Ramos (cell line): ENCODE measurements at regions not wholly inside any gene's neighbourhood (a gene's known extent, or its start where the extent isn't known, plus 50 kb on each side); places are given as distances from the start of the nearest gene placed in this dataset.

Source experiments
- in situ Hi-C: fragments of 300-500 bp; cut with MboI; formaldehyde crosslinking; loops from one replicate; pipeline ENCODE4 v1.14.3; 2022; ENCODE audit warnings: low sequenced_read_pairs; ENCODE audit not compliant: unreplicated experiment

- in situ Hi-C loops, result no loop called here
Measured at GRCh38 chr6:163695414-163695864, 280.9 kb downstream of the QKI start.

- in situ Hi-C loops, result no loop called here
Measured at GRCh38 chr6:163694988-163695398, 280.5 kb downstream of the QKI start.

GRCh38 chr6:163694072-163694471 lies 279.6 kb downstream of the QKI start:
- in situ Hi-C loops, result no loop called here

- in situ Hi-C loops, result no loop called here
Measured at GRCh38 chr6:163691049-163691448, 276.5 kb downstream of the QKI start.

GRCh38 chr6:163688739-163689362 lies 274.3 kb downstream of the QKI start:
- in situ Hi-C loops, result no loop called here

DNA sequence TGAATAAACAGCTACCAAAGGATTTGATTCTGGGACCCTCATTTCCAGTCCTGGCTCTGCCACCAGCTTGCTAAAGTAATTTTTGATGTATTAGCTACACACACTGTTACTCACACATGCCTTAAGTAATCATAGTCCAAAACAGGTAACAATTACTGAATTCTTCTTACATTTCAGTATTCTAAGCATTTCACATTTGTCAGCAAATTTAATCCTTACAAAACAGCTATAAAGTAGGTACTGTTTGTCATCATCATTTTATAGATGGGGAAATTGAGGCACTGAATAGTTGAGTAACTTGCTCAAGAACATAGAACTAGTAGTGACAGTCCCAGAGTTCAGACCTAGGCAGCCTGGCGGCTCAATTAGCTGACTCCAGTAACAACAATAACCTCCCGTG lies 272.6 kb downstream of the QKI start:
- in situ Hi-C loops, result no loop called here

- in situ Hi-C loops, result no loop called here
Measured at GRCh38 chr6:163686301-163686700, 271.8 kb downstream of the QKI start.

- in situ Hi-C loops, result no loop called here
Measured at GRCh38 chr6:163683105-163683622, 268.6 kb downstream of the QKI start.

DNA sequence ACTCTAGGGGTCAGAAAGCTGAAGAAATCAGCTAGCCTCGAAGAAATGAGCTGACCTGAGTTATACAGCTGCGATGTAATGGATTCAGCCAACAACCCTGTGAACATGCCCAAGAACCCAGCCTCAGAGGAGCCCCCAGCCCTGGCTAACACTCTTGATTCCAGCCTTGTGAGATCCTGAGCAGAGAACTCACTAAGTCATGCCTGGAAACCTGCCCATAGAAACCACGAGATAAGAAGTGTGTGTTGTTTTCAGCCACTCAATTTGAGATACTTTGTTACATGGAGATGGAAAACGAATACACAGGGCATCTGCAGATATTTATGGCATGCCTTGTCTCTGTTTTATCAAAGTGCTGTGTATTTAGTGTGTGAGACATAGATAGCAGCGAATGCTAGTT lies 265.2 kb downstream of the QKI start:
- in situ Hi-C loops, result no loop called here

DNA sequence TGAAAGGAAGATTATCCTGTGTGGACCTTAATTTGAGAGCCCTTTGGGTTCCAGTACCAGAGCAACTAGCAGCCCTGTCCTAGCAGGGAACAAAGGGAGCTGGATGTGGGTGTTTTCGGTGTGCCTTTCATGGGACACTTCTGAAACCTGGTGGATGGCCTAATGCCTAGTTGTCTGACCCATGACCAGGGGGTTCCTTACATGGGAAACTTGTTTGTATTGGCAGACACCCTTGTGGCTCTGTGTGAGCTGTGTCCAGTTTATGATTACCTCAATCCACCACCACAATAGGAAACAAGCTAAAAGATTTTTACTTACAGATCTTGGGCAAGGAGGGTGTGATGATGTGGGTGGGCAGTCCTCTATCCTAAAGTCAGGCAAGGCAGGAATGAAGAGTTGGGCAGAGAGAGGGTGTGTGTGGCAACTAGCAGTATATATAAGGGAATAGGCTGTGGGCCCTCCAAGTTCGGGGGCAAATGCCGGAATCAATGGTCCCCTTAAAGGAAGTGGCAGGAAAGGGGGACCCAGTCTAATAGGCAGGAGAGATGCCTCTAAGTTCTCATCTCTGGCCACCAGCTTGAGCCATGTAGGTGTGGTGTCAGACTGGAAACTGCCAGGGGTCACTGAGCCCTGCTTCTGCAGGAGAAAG lies 264.6 kb downstream of the QKI start:
- in situ Hi-C loops, result no loop called here

GRCh38 chr6:163675611-163676010 lies 261.1 kb downstream of the QKI start:
- in situ Hi-C loops, result no loop called here

- in situ Hi-C loops, result no loop called here
Measured at GRCh38 chr6:163672710-163673109, 258.2 kb downstream of the QKI start.

GRCh38 chr6:163671791-163672190 lies 257.3 kb downstream of the QKI start:
- in situ Hi-C loops, result no loop called here

- in situ Hi-C loops, result no loop called here
Measured at GRCh38 chr6:163671355-163671754, 256.8 kb downstream of the QKI start.

- in situ Hi-C loops, result no loop called here
Measured at GRCh38 chr6:163670336-163670735, 255.8 kb downstream of the QKI start.

- in situ Hi-C loops, result no loop called here
Measured at GRCh38 chr6:163668061-163668426, 253.5 kb downstream of the QKI start.

DNA sequence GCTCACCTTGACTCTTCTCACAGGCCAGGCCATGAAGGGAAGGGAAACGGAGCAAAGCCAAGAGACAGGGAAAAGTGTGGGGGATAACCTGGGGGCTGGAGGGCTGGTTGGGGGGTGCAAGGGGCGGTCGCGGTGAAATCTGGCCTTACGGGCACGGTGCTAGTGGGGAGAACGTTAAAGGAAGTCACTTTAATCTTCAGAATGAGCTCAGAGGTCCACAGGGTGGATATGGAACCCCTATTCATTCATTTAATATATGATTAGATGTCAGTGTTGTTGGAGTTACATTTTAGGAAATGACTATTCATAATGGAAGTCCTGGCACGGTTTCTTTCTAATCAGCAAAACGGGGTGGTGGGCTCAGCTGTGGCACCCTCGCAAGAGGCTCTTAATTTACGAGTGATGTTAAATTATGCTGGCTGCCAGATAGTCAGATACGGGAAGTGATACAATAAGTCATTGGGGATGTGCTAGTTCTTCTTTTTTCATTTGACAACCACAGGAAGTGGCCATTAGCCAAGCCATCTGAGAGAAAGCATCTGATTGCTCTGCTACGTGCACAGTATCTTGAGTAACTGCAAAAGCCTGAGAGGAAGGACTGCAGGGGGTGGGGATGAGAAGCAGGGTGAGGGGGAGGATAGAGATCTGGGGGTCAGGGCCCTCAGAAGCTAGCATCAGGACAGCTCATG lies 253.0 kb downstream of the QKI start:
- in situ Hi-C loops, result no loop called here

- in situ Hi-C loops, result no loop called here
Measured at GRCh38 chr6:163665464-163665863, 250.9 kb downstream of the QKI start.

- in situ Hi-C loops, result no loop called here
Measured at GRCh38 chr6:163663575-163663974, 249.1 kb downstream of the QKI start.

DNA sequence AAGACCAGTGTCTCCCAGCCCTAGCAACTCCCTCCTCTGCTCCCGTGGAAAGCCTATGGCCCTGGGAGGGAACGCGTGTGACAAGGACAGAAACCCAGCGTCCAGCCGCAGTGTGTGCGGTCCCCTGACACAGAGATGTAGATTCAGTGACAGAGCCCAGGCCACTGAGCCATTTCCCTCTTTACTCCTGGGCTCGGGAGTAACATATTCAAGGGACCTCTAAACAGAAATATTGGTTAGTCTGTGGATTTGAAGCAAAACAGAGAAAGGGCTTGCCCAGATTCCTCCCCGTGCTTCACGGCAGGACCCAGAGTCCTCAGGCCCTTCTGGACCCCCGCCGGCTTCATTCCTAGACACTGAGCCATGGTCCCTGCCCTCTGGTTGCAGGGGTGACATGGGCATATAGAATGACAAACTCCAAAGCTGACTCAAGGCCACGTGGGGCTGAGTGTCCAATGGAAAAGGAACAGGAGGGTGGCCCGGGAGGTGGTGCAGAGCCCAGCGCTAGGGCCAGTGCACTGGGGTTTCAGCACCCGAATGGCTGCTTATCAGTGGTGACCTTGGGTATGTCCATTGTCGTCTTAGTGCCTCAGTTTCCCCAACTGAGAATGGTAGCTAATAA lies 248.2 kb downstream of the QKI start:
- in situ Hi-C loops, result no loop called here

DNA sequence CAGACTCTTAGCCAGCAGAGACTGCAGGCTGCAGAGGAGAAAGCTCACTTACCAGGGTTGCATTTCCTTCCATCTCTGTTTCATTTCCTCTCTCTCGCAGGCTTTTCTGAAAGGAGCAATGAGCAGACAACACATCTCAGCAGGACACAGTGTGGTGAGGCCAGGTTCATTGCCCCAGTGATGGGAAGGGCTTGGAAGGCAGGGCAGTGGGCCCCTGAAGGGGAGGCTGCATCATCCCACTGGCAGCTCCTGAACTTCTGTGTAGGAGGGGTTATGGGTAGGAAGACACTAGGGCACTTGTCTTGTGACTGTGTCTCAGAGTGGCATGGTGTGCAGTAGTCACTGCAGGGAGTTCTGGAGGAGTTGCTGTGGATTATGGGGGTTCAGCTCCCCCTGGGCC lies 246.8 kb downstream of the QKI start:
- in situ Hi-C loops, result no loop called here
